ENCODE measurements at regions not wholly inside any gene's neighbourhood (a gene's known extent, or its start where the extent isn't known, plus 50 kb on each side); places are given as distances from the start of the nearest gene placed in this dataset.

DNA sequence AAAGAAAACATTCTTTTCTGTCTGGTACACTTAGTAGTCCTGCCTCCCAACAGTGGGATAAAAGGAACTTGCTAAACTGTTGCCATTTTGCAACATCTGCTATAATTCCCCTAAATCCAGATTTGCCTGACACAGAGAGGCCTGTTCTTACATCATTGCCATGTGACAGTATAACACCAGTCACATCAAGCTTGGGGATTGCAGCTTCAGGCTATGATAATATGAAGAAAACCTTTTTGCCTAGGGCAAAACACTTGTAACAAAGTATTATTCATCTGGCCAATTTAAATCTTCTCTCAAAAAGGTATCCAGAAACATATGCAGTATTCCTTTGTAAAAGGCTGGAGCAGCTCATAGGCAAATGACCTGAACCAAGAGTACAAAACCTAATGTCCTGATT lies 80.9 kb upstream of the OTX2 start:
- no peak overlapping the region for H3K4me3 ChIP-seq (ENCODE audit: low read depth, low read length)
- H3K27me3 ChIP-seq (ENCODE audit: insufficient read depth, low read length): peaks cover 11% of the 10 kb centered on the region; the same call in 1 of the 2 replicates

DNA sequence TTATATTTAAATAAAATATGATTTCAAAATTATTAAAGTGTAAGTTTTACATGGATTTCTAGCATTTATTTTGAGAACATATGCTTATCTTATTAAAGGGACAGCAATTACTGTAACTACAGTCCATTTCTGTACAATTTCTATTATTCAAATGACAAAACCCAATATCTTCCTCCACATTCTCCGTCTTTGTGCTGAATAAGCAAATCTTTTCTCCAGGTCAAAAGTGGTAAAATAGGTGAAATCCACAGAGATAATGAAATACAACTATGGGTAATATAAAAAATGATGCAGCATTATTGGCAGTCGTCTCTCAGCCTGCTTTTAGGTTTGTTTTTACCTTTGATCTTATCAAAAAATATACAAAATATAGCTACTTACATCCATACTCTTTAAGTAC lies 79.4 kb upstream of the OTX2 start:
- Histone ChIP-seq H3K79me2 (ENCODE audit: control insufficient read depth, insufficient read depth, low read length, unreplicated experiment) (no peaks in the 10 kb centered on the region), H3K4me3 (ENCODE audit: low read depth, low read length) (no peak overlapping the region), H3K27ac (ENCODE audit: low read depth, low read length) (no peak overlapping the region), H2AFZ (ENCODE audit: low read length, unreplicated experiment) (no peak overlapping the region), H3K27me3 (ENCODE audit: insufficient read depth, low read length) (peaks cover 11% of the 10 kb centered on the region; the same call in 1 of the 2 replicates), H3K4me1 (ENCODE audit: control insufficient read depth, insufficient read depth, low read length, unreplicated experiment) (no peaks in the 10 kb centered on the region), H3K36me3 (ENCODE audit: insufficient read depth, low read length) (no peaks in the 10 kb centered on the region)

More for the DNA sequence above, 80.9 kb upstream of the OTX2 start:
- Histone ChIP-seq H3K4me1 (ENCODE audit: control insufficient read depth, insufficient read depth, low read length, unreplicated experiment) (no peaks in the 10 kb centered on the region), H3K36me3 (ENCODE audit: insufficient read depth, low read length) (no peaks in the 10 kb centered on the region), H3K27ac (ENCODE audit: low read depth, low read length) (no peak overlapping the region), H3K79me2 (ENCODE audit: control insufficient read depth, insufficient read depth, low read length, unreplicated experiment) (no peaks in the 10 kb centered on the region), H2AFZ (ENCODE audit: low read length, unreplicated experiment) (no peak overlapping the region)

GRCh38 chr14:56888274-56888673 lies 78.0 kb upstream of the OTX2 start:
- peaks cover 11% of the 10 kb centered on the region; the same call in 1 of the 2 replicates for H3K27me3 ChIP-seq (ENCODE audit: insufficient read depth, low read length)
- H3K4me1 ChIP-seq (ENCODE audit: control insufficient read depth, insufficient read depth, low read length, unreplicated experiment): no peaks in the 10 kb centered on the region
- H3K79me2 ChIP-seq (ENCODE audit: control insufficient read depth, insufficient read depth, low read length, unreplicated experiment): no peaks in the 10 kb centered on the region
- H2AFZ ChIP-seq (ENCODE audit: low read length, unreplicated experiment): no peak overlapping the region
- H3K4me3 ChIP-seq (ENCODE audit: low read depth, low read length): no peak overlapping the region
- no peak overlapping the region for H3K27ac ChIP-seq (ENCODE audit: low read depth, low read length)
- H3K36me3 ChIP-seq (ENCODE audit: insufficient read depth, low read length): no peaks in the 10 kb centered on the region

DNA sequence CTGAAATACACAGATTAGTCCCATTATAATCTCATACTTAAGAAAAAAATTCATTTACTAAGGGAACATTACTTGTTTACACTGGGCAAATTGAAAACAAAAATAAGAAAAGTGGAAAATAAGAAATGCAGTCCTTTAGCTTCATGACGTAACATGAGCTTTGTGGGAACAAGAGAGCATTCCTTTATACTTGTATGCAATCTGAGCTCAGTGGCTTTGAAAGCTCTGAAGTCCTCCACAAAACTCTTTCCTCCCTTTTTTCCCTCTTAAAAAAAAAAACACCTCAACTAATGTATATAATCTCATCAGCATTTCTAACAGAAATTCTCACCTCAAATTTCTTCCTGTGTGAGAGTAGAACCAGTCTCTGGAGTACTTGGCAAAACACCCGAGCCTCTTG lies 76.9 kb upstream of the OTX2 start:
- H3K27ac ChIP-seq (ENCODE audit: low read depth, low read length): no peak overlapping the region

DNA sequence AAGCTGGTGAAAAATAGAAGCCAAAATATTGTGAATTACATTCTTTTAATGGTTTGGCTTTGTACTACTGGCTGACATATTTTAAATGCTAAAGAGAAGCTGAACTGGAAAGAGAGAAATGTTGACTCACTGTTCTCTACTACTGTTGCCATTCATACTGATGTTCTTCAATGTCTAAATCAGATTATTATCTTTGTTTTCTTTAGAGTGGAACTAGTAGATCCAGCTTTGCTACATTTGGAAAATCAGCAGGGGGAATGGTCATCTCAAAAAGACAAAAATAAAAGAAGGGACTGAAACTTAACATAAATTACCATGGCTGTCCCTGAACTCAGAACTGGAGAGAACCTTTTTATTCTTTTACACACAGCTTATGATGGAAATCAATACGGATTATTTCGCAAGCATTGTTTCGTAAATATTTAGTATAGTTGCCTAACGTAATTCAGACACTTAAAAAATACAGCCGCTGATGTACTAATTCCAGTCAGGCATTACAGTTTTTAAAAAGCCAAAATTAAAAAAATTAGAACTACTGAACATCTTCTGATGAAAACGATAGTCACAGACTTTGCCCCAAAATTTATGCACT lies 76.3 kb upstream of the OTX2 start:
- Histone ChIP-seq H3K36me3 (ENCODE audit: insufficient read depth, low read length) (no peaks in the 10 kb centered on the region), H3K27ac (ENCODE audit: low read depth, low read length) (no peak overlapping the region), H3K79me2 (ENCODE audit: control insufficient read depth, insufficient read depth, low read length, unreplicated experiment) (no peaks in the 10 kb centered on the region), H3K4me1 (ENCODE audit: control insufficient read depth, insufficient read depth, low read length, unreplicated experiment) (no peaks in the 10 kb centered on the region), H2AFZ (ENCODE audit: low read length, unreplicated experiment) (no peak overlapping the region), H3K4me3 (ENCODE audit: low read depth, low read length) (no peak overlapping the region), H3K27me3 (ENCODE audit: insufficient read depth, low read length) (peaks cover 11% of the 10 kb centered on the region; the same call in 1 of the 2 replicates)

More for the DNA sequence above, 76.9 kb upstream of the OTX2 start:
- H2AFZ ChIP-seq (ENCODE audit: low read length, unreplicated experiment): no peak overlapping the region
- H3K36me3 ChIP-seq (ENCODE audit: insufficient read depth, low read length): no peaks in the 10 kb centered on the region
- no peaks in the 10 kb centered on the region for H3K4me1 ChIP-seq (ENCODE audit: control insufficient read depth, insufficient read depth, low read length, unreplicated experiment)
- H3K4me3 ChIP-seq (ENCODE audit: low read depth, low read length): no peak overlapping the region
- H3K27me3 ChIP-seq (ENCODE audit: insufficient read depth, low read length): peaks cover 11% of the 10 kb centered on the region; the same call in 1 of the 2 replicates
- no peaks in the 10 kb centered on the region for H3K79me2 ChIP-seq (ENCODE audit: control insufficient read depth, insufficient read depth, low read length, unreplicated experiment)

DNA sequence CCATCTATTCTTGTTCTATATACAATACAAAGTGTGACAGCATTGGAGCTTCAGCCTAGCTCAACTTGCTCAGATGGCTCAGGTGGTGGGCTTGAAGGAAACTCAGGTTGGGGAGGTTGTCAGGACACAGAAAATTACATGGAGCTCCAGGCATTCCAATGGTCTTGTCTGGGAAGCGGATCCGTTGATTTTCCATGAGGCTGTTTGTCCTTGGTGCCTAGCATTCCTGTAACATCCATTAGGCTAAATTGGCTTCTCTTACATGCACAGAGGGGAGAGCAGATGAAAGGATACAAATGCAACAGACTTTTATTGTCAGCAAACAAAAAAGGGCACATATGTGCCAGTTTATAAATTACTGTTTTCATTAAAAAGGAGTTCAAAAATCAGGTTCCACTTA lies 75.5 kb upstream of the OTX2 start:
- no peaks in the 10 kb centered on the region for H3K79me2 ChIP-seq (ENCODE audit: control insufficient read depth, insufficient read depth, low read length, unreplicated experiment)
- no peaks in the 10 kb centered on the region for H3K36me3 ChIP-seq (ENCODE audit: insufficient read depth, low read length)
- H3K27ac ChIP-seq (ENCODE audit: low read depth, low read length): no peak overlapping the region
- H3K27me3 ChIP-seq (ENCODE audit: insufficient read depth, low read length): peaks cover 9% of the 10 kb centered on the region; the same call in 1 of the 2 replicates
- H3K4me3 ChIP-seq (ENCODE audit: low read depth, low read length): no peak overlapping the region
- H3K4me1 ChIP-seq (ENCODE audit: control insufficient read depth, insufficient read depth, low read length, unreplicated experiment): no peaks in the 10 kb centered on the region
- no peak overlapping the region for H2AFZ ChIP-seq (ENCODE audit: low read length, unreplicated experiment)

GRCh38 chr14:56884617-56885016 lies 74.3 kb upstream of the OTX2 start:
- H2AFZ ChIP-seq (ENCODE audit: low read length, unreplicated experiment): no peak overlapping the region
- H3K27ac ChIP-seq (ENCODE audit: low read depth, low read length): no peak overlapping the region
- H3K27me3 ChIP-seq (ENCODE audit: insufficient read depth, low read length): peaks cover 9% of the 10 kb centered on the region; the same call in 1 of the 2 replicates
- H3K79me2 ChIP-seq (ENCODE audit: control insufficient read depth, insufficient read depth, low read length, unreplicated experiment): no peaks in the 10 kb centered on the region
- no peaks in the 10 kb centered on the region for H3K36me3 ChIP-seq (ENCODE audit: insufficient read depth, low read length)
- no peaks in the 10 kb centered on the region for H3K4me1 ChIP-seq (ENCODE audit: control insufficient read depth, insufficient read depth, low read length, unreplicated experiment)
- no peak overlapping the region for H3K4me3 ChIP-seq (ENCODE audit: low read depth, low read length)

GRCh38 chr14:56881181-56881580 lies 70.9 kb upstream of the OTX2 start:
- Histone ChIP-seq H3K4me3 (ENCODE audit: low read depth, low read length) (no peak overlapping the region), H3K27me3 (ENCODE audit: insufficient read depth, low read length) (no peaks in the 10 kb centered on the region), H3K4me1 (ENCODE audit: control insufficient read depth, insufficient read depth, low read length, unreplicated experiment) (no peaks in the 10 kb centered on the region), H2AFZ (ENCODE audit: low read length, unreplicated experiment) (no peak overlapping the region), H3K79me2 (ENCODE audit: control insufficient read depth, insufficient read depth, low read length, unreplicated experiment) (no peaks in the 10 kb centered on the region), H3K36me3 (ENCODE audit: insufficient read depth, low read length) (no peaks in the 10 kb centered on the region), H3K27ac (ENCODE audit: low read depth, low read length) (no peak overlapping the region)

DNA sequence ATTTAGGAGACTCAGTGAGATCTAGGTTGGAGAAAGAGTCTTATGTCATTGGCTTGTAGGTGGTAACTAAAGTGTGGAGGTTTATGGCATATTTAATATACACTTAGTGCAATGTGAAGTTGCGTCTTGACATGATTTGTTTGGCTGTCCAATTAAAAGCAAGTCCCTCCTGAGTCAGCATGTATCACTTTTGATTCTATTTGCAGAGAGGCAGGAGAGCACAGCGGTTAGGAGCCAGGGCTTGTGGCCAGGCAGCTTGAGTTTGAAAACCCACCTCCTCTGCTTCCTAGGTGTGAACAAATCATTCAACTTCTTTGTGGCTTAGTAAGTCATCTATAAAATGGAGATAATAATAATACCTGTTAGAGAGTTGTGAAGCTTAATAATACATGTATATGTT lies 68.5 kb upstream of the OTX2 start:
- H3K79me2 ChIP-seq (ENCODE audit: control insufficient read depth, insufficient read depth, low read length, unreplicated experiment): no peaks in the 10 kb centered on the region
- no peaks in the 10 kb centered on the region for H3K4me1 ChIP-seq (ENCODE audit: control insufficient read depth, insufficient read depth, low read length, unreplicated experiment)
- no peak overlapping the region for H3K4me3 ChIP-seq (ENCODE audit: low read depth, low read length)
- no peak overlapping the region for H2AFZ ChIP-seq (ENCODE audit: low read length, unreplicated experiment)
- no peak overlapping the region for H3K27ac ChIP-seq (ENCODE audit: low read depth, low read length)
- no peaks in the 10 kb centered on the region for H3K36me3 ChIP-seq (ENCODE audit: insufficient read depth, low read length)
- no peaks in the 10 kb centered on the region for H3K27me3 ChIP-seq (ENCODE audit: insufficient read depth, low read length)

DNA sequence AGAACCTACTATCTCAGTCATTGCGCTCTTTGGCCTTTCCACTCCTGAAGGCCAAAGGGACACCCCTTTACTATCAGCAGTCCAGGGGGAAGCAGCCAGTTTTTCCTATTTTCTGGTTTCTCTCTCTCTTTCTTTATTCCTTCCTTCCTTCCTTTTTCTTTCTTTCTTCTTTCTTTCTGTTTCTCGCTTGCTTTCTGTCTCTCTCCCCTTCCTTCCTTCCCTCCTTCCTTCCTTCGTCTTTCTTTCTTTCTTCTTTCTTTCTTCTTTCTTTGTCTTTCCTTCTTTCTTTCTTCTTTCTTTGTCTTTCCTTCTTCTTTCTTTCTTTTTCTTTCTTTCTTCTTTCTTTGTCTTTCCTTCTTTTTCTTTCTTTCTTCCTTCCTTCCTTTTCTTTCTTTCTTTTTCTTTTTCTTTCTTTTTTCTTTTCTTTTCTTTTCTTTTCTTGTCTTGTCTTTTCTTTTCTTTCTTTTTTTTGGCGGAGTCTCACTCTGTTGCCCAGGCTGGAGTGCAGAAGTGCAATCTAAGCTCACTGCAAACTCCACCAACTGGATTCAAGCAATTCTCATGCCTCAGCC lies 64.9 kb upstream of the OTX2 start:
- no peak overlapping the region for H3K27ac ChIP-seq (ENCODE audit: low read depth, low read length)
- no peaks in the 10 kb centered on the region for H3K79me2 ChIP-seq (ENCODE audit: control insufficient read depth, insufficient read depth, low read length, unreplicated experiment)
- H3K27me3 ChIP-seq (ENCODE audit: insufficient read depth, low read length): no peaks in the 10 kb centered on the region
- H3K36me3 ChIP-seq (ENCODE audit: insufficient read depth, low read length): no peaks in the 10 kb centered on the region
- no peak overlapping the region for H3K4me3 ChIP-seq (ENCODE audit: low read depth, low read length)
- no peak overlapping the region for H2AFZ ChIP-seq (ENCODE audit: low read length, unreplicated experiment)
- no peaks in the 10 kb centered on the region for H3K4me1 ChIP-seq (ENCODE audit: control insufficient read depth, insufficient read depth, low read length, unreplicated experiment)

- no peak overlapping the region for H3K4me3 ChIP-seq (ENCODE audit: low read depth, low read length)
- no peaks in the 10 kb centered on the region for H3K27me3 ChIP-seq (ENCODE audit: insufficient read depth, low read length)
- no peaks in the 10 kb centered on the region for H3K4me1 ChIP-seq (ENCODE audit: control insufficient read depth, insufficient read depth, low read length, unreplicated experiment)
- H2AFZ ChIP-seq (ENCODE audit: low read length, unreplicated experiment): no peak overlapping the region
- H3K27ac ChIP-seq (ENCODE audit: low read depth, low read length): no peak overlapping the region
- no peaks in the 10 kb centered on the region for H3K36me3 ChIP-seq (ENCODE audit: insufficient read depth, low read length)
- H3K79me2 ChIP-seq (ENCODE audit: control insufficient read depth, insufficient read depth, low read length, unreplicated experiment): no peaks in the 10 kb centered on the region
These were observed 64.1 kb upstream of the OTX2 start for GRCh38 chr14:56874375-56874774.
